GM13977 (cell line): ENCODE measurements at regions not wholly inside any gene's neighbourhood (a gene's known extent, or its start where the extent isn't known, plus 50 kb on each side); places are given as distances from the start of the nearest gene placed in this dataset.

Experiments
- DNase-seq: peaks from one replicate; pipeline ENCODE4 v3.0.0; 2012; ENCODE audit warnings: low spot score
- in situ Hi-C: fragments of 300-500 bp; cut with MboI; formaldehyde crosslinking; loops from one replicate; pipeline ENCODE4 v1.12.0; 2022; ENCODE audit warnings: low sequenced_read_pairs, low pct_unique_long_range_greater_than_20kb, mixed read lengths, inconsistent platforms; ENCODE audit not compliant: unreplicated experiment
- TF ChIP-seq, protein P1 (sequence below): IDR thresholded peaks from 2 replicates; pipeline ENCODE4 v1.5.1; 2012; ENCODE audit warnings: mild to moderate bottlenecking, control low read depth; ENCODE audit not compliant: insufficient read depth; ENCODE audit errors: extremely low read depth, missing control alignments

DNA sequence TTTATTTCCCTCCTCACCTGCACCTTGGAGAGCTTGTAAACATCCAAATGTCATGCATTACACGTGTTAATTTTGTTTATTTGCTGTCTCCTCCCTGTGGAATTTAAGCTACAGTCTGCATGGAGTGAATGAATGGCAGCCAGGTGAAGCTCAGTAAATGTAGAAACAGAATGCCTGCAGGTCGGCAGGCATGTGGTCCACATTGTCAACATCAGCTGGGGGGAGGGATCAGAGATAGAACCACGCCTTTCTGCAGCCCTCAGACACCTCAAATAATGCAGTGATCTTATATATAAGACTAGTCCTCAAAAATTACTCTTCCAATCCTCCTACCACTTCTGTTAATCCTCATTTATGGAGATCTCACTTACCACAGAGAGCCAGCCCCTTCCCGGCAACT is 131.2 kb upstream of the KIT start:
- no peak for DNase-seq
- TF ChIP-seq, protein P1, sequence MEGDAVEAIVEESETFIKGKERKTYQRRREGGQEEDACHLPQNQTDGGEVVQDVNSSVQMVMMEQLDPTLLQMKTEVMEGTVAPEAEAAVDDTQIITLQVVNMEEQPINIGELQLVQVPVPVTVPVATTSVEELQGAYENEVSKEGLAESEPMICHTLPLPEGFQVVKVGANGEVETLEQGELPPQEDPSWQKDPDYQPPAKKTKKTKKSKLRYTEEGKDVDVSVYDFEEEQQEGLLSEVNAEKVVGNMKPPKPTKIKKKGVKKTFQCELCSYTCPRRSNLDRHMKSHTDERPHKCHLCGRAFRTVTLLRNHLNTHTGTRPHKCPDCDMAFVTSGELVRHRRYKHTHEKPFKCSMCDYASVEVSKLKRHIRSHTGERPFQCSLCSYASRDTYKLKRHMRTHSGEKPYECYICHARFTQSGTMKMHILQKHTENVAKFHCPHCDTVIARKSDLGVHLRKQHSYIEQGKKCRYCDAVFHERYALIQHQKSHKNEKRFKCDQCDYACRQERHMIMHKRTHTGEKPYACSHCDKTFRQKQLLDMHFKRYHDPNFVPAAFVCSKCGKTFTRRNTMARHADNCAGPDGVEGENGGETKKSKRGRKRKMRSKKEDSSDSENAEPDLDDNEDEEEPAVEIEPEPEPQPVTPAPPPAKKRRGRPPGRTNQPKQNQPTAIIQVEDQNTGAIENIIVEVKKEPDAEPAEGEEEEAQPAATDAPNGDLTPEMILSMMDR = no peak
- in situ Hi-C loops = no loop called here

DNA sequence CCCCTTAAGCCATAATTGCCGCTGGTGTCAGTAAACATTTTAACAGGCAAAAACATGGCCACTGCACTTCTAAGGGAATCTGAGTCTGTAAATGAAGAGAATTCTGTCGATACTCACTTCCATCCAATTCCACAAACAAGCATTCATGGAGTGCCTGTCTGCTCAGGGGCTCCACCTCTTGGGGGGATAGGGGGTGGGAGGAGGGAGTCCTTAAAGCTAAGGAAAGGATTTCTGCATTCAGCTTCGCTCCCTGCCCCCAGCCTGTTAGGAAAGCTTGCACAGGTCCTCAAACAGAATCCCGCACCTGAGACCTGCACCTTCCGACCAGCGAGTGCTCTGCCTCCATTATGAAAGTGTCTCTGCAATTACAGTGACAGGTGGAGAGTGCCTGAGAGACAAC is 130.2 kb upstream of the KIT start:
- TF ChIP-seq, protein P1 = no peak
- in situ Hi-C loops = no loop called here
- no peak for DNase-seq

DNA sequence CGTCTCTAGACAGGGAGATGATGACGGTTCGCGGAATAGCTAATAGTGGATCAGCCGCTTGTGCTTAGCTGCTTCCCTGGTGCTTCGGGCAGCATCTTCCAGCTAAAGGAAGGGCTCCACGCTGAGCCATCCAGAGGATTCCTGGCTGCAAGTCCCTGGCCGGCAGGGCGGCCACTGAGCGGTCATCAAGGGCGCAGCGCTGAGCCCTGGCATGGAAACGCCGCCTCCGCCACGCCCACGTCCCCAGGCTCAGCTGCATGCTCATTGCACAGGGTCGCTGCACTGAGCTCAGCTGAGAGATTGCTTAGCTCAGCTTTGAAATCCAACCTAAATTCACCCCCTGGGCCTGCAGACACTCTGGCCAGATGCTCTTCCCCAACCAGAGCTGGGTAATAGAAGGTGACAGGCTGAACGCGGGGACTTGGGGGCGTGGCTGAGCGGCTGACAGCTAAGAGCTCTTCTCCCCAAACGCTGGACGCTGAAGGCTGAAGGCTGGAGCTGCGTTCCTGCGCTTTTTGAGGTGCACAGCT is 118.2 kb upstream of the KIT start:
- no peak for DNase-seq
- TF ChIP-seq, protein P1 = no peak
- in situ Hi-C loops = no loop called here

DNA sequence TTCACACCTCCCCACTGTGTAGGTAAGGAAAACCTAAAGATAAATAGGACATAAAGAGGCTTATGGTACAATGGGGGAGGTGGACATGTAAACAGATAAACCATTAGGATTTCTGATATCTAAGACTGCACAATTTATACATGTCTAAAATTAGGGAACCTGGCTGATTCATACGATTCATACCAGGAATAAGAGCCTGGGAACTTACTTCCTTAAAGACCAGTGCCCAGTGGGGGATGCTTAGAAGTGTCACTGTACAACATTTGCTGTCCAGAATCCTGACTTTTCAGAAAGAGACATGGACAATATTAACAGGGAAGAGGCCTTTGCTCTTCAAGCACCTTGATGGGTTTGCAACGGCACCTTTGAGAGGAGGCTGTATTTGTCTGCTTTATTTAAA is 116.8 kb upstream of the KIT start:
- TF ChIP-seq, protein P1 = no peak
- no peak for DNase-seq
- in situ Hi-C loops = no loop called here

DNA sequence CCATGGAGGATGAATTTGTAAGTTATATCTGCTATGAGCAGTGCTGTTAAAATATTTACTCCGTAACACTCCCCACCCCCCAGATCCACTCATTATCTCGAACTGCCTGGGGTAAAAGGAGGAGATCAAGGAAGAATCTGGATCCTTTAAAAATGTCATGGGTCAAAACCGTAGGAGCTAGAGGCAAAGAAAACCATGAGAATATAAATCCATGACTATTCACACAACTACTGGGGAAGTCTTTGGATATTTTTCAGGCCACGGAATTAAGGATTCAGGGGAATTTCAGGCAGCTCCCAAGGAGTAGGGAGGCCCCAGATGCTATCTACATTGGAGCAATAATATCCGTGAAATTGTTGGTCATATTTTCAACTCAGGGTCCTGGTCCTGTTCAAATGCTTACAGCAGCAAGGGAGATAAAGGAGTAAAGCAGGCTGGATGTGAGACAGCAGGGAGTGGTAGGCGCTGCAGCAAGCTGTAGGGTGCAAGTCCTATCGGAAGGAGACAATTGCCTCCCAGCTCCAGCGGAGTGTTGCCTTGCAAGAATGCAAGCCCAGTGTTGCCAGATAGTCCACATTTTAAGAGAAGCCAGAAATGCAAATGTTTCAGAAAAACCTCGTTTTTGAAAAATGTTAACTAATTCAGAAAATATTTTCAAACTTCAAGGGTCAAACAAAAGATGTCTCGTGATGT is 116.2 kb upstream of the KIT start:
- in situ Hi-C loops = no loop called here
- no peak for DNase-seq
- TF ChIP-seq, protein P1 = no peak

DNA sequence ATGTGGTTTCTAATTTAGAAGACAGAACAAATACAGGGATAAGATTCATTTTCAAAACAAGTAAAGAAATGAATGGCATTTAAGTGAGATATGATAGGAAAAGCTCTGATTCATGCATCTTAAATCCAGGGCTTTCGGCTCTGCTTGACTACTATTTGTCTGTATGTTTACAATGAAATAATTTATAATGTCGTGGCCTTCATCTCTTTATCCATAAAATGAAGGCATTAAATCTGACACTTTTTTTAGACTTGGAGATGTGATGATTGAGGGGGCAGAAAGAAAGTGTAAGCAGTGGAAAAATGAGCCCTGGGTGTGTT is 115.7 kb upstream of the KIT start:
- in situ Hi-C loops = no loop called here
- no peak for DNase-seq

More for the DNA sequence above, 115.7 kb upstream of the KIT start:
- TF ChIP-seq, protein P1 = no peak
